ENCODE measurements at regions not wholly inside any gene's neighbourhood (a gene's known extent, or its start where the extent isn't known, plus 50 kb on each side); places are given as distances from the start of the nearest gene placed in this dataset.

- TF ChIP-seq TAF1 (IDR thresholded peaks at IDR 0.05; ENCODE audit: low read depth) = no peak
- TF ChIP-seq CTCF (IDR thresholded peaks at IDR 0.05; ENCODE audit: poor library complexity, severe bottlenecking) = no peak
- TF ChIP-seq MXI1 (conservative IDR thresholded peaks at IDR 0.05; ENCODE audit: poor library complexity, severe bottlenecking) = no peak
- TF ChIP-seq EZH2 (IDR thresholded peaks at IDR 0.05; ENCODE audit: borderline replicate concordance, insufficient read depth, low read length, poor library complexity, severe bottlenecking) = no peak
- TF ChIP-seq POLR2AphosphoS5 (IDR thresholded peaks at IDR 0.05) = no peak
- TF ChIP-seq SMC3 (conservative IDR thresholded peaks at IDR 0.05; ENCODE audit: poor library complexity) = no peak
- no peak for TF ChIP-seq EP300 (conservative IDR thresholded peaks at IDR 0.05; ENCODE audit: poor library complexity, severe bottlenecking)
- TF ChIP-seq RAD21 (conservative IDR thresholded peaks at IDR 0.05) = no peak
- no peak for TF ChIP-seq REST (IDR thresholded peaks at IDR 0.05; ENCODE audit: borderline replicate concordance)
These were observed 171.8 kb upstream of the FGF16 start for GRCh38 chrX:77275392-77275791.

All from neural cell (in vitro differentiated cells).